DMS79 treated with DMSO at 0.1 percent for 48 hours (cell line): ENCODE measurements at regions not wholly inside any gene's neighbourhood (a gene's known extent, or its start where the extent isn't known, plus 50 kb on each side); places are given as distances from the start of the nearest gene placed in this dataset.

ENCODE experiments used
- DNase-seq: peaks from one replicate; lab custom pipeline; 2025; lab: John Stamatoyannopoulos, UW

- no peak for DNase-seq
These were observed 1025.0 kb downstream of the JRKL start for GRCh38 chr11:97414801-97415200.

GRCh38 chr11:97419729-97420128 lies 1029.9 kb downstream of the JRKL start:
- no peak for DNase-seq

- no peak for DNase-seq
These were observed 1038.5 kb downstream of the JRKL start for GRCh38 chr11:97428247-97428790.

GRCh38 chr11:97430877-97431276 lies 1041.1 kb downstream of the JRKL start:
- DNase-seq = no peak

- no peak for DNase-seq
These were observed 1043.1 kb downstream of the JRKL start for GRCh38 chr11:97432926-97433325.

- no peak for DNase-seq
These were observed 1055.7 kb downstream of the JRKL start for GRCh38 chr11:97445561-97445960.

GRCh38 chr11:97451441-97451840 lies 1061.6 kb downstream of the JRKL start:
- no peak for DNase-seq

- DNase-seq = no peak
These were observed 1065.2 kb downstream of the JRKL start for GRCh38 chr11:97454988-97455387.

- no peak for DNase-seq
These were observed 1070.3 kb downstream of the JRKL start for GRCh38 chr11:97460091-97460490.

- DNase-seq = no peak
These were observed 1071.4 kb downstream of the JRKL start for GRCh38 chr11:97461044-97461880.

GRCh38 chr11:97461934-97462333 lies 1072.1 kb downstream of the JRKL start:
- no peak for DNase-seq

GRCh38 chr11:97463891-97464290 lies 1074.1 kb downstream of the JRKL start:
- no peak for DNase-seq

GRCh38 chr11:97471480-97471879 lies 1081.7 kb downstream of the JRKL start:
- DNase-seq = no peak

- no peak for DNase-seq
These were observed 1097.6 kb downstream of the JRKL start for GRCh38 chr11:97487387-97487786.

GRCh38 chr11:97498891-97499290 lies 1109.1 kb downstream of the JRKL start:
- no peak for DNase-seq

- DNase-seq = no peak
These were observed 1112.4 kb downstream of the JRKL start for GRCh38 chr11:97502201-97502600.

GRCh38 chr11:97506076-97506759 lies 1116.4 kb downstream of the JRKL start:
- DNase-seq = no peak

GRCh38 chr11:97514446-97514845 lies 1124.6 kb downstream of the JRKL start:
- DNase-seq = no peak

GRCh38 chr11:97516688-97517087 lies 1126.9 kb downstream of the JRKL start:
- DNase-seq = no peak

- no peak for DNase-seq
These were observed 1135.5 kb downstream of the JRKL start for GRCh38 chr11:97525273-97525672.

- no peak for DNase-seq
These were observed 1147.8 kb downstream of the JRKL start for GRCh38 chr11:97537407-97538150.

- no peak for DNase-seq
These were observed 1154.6 kb downstream of the JRKL start for GRCh38 chr11:97544431-97544830.
